Esophagus muscularis mucosa (tissue), 3 donors: ENCODE measurements at regions not wholly inside any gene's neighbourhood (a gene's known extent, or its start where the extent isn't known, plus 50 kb on each side); places are given as distances from the start of the nearest gene placed in this dataset.

ENCODE experiments used
- CTCF ChIP-seq, 3 experiments: fragments of 200-600 bp in 2 of 3; fragments of 450-650 bp in 1 of 3; sonication (generic) in 2 of 3; IDR thresholded peaks; one replicate each; pipeline ENCODE4 v1.5.1; 2017 to 2019; ENCODE audit warnings: antibody characterized with exemption in 3 of 3, mild to moderate bottlenecking in 2 of 3, moderate library complexity in 1 of 3
- POLR2A ChIP-seq: fragments of 450-650 bp; IDR thresholded peaks from one replicate; pipeline ENCODE4 v1.6.1; 2017; ENCODE audit warnings: antibody characterized with exemption, moderate library complexity, mild to moderate bottlenecking, low read depth
- POLR2AphosphoS5 ChIP-seq, 2 donors: sonication (generic); formaldehyde crosslinking; IDR thresholded peaks; one replicate each; pipeline ENCODE4 v1.6.1; 2017; ENCODE audit warnings: antibody characterized with exemption in 2 of 2

- no peak for TF ChIP-seq CTCF (IDR thresholded peaks at IDR 0.05)
- no peak for TF ChIP-seq POLR2AphosphoS5 (IDR thresholded peaks at IDR 0.05)
- no peak for TF ChIP-seq POLR2A
Observed at GRCh38 chr10:126803394-126803793, 101.8 kb upstream of the DOCK1 start.
